K562 (cell line): ENCODE measurements at regions not wholly inside any gene's neighbourhood (a gene's known extent, or its start where the extent isn't known, plus 50 kb on each side); places are given as distances from the start of the nearest gene placed in this dataset.
A peak's percentile ranks its signal among the peaks of the same experiment; 100 is the strongest.

ENCODE experiments used
- ATAC-seq: fragments of 200-7000 bp; cut with Tn5 transposase; 3 replicates; pipeline ENCODE4 v1.9.1; 2020; ENCODE audit warnings: moderate library complexity
- BruUV-seq: library from RNA; stranded (reverse); fragments of 400-500 nt; replicated peaks from 2 replicates; lab custom pipeline; 2021; lab: Mats Ljungman, UMichigan
- CTCF ChIA-PET: fragments of 300-600 bp; formaldehyde crosslinking; extraction: SDS; loops from one replicate; lab custom pipeline; 2021; ENCODE audit warnings: low intra/inter-chr PET ratio; lab: Yijun Ruan, JAX
- POLR2A ChIA-PET: fragments of 300-600, 350-650 bp; sonication (Branson Sonifier 250); formaldehyde crosslinking; extraction: SDS; loops from one replicate; lab custom pipeline; 2021; ENCODE audit warnings: antibody characterized with exemption, inconsistent platforms; lab: Yijun Ruan, JAX
- DNase-seq, 4 experiments: peaks; one replicate each; pipeline versions ENCODE4 v3.0.0 to v3.0.0-alpha.2; 2011 to 2018; ENCODE audit warnings: low spot score in 3 of 4, mixed read lengths in 3 of 4; ENCODE audit errors: extremely low read depth in 1 of 4
- FAIRE-seq: peaks from 2 replicates; lab custom pipeline; 2011; peaks lifted over from hg19 to GRCh38; lab: Jason Lieb, UNC
- H2AFZ ChIP-seq: 2 replicates; pipeline ENCODE4 v1.6.0; 2011; ENCODE audit warnings: low read depth, low read length, control low read depth, inconsistent platforms
- H3K27ac ChIP-seq: fragments of 200-600 bp; 3 replicates; pipeline ENCODE4 v1.8.0; 2011; ENCODE audit warnings: low read depth, mild to moderate bottlenecking, control low read depth, inconsistent platforms, low read length, moderate library complexity, mixed read lengths; ENCODE audit errors: extremely low read depth
- H3K27me3 ChIP-seq, 2 experiments: fragments of 300-600 bp in 1 of 2; 2 replicates in 1 of 2; 3 replicates in 1 of 2; pipeline versions ENCODE4 v1.6.0 to v1.8.0; 2011; ENCODE audit warnings: inconsistent platforms in 2 of 2, low read length in 2 of 2, mild to moderate bottlenecking in 1 of 2, mixed read lengths in 1 of 2, moderate library complexity in 1 of 2; ENCODE audit not compliant: control insufficient read depth in 2 of 2, insufficient read depth in 2 of 2
- H3K36me3 ChIP-seq: fragments of 300-600 bp; 3 replicates; pipeline ENCODE4 v1.8.0; 2011; ENCODE audit warnings: mild to moderate bottlenecking, low read length, inconsistent platforms; ENCODE audit not compliant: control insufficient read depth, insufficient read depth
- H3K4me1 ChIP-seq, 2 experiments: fragments of 200-600 bp in 1 of 2; replicated peaks in 1 of 2; 2 replicates in 1 of 2; 3 replicates in 1 of 2; pipeline versions ENCODE4 v1.5.1 to v1.8.0; 2011; ENCODE audit warnings: inconsistent platforms in 2 of 2, low read length in 2 of 2, mild to moderate bottlenecking in 1 of 2, mixed read lengths in 1 of 2, moderate library complexity in 1 of 2; ENCODE audit not compliant: control insufficient read depth in 2 of 2, insufficient read depth in 2 of 2
- H3K4me2 ChIP-seq: 2 replicates; pipeline ENCODE4 v1.6.1; 2011; ENCODE audit warnings: low read length, control low read depth, inconsistent platforms, mixed read lengths; ENCODE audit not compliant: insufficient read depth
- H3K4me3 ChIP-seq: fragments of 200-600 bp; sonication (generic), shearing (Covaris generic); 2 replicates; pipeline ENCODE4 v1.5.1; 2016; ENCODE audit warnings: control low read depth, inconsistent platforms
- H3K79me2 ChIP-seq: fragments of 200-600 bp; 3 replicates; pipeline ENCODE4 v1.8.0; 2011; ENCODE audit warnings: low read length, inconsistent platforms; ENCODE audit not compliant: control insufficient read depth, insufficient read depth
- H3K9ac ChIP-seq, 2 experiments: 2 replicates each; pipeline versions ENCODE4 v1.6.0 to v1.6.1; 2011; ENCODE audit warnings: low read depth in 2 of 2, low read length in 2 of 2, control low read depth in 1 of 2, inconsistent platforms in 1 of 2, mild to moderate bottlenecking in 1 of 2, mixed read lengths in 1 of 2; ENCODE audit not compliant: insufficient read depth in 1 of 2
- H3K9me1 ChIP-seq: one replicate; pipeline ENCODE4 v1.6.0; 2011; ENCODE audit warnings: inconsistent platforms, mild to moderate bottlenecking, low read length, moderate library complexity; ENCODE audit not compliant: control insufficient read depth, insufficient read depth
- H3K9me3 ChIP-seq: replicated peaks from 2 replicates; pipeline ENCODE4 v1.5.1; 2011; ENCODE audit warnings: low read depth, low read length, inconsistent platforms; ENCODE audit not compliant: control insufficient read depth, insufficient read depth
- H4K20me1 ChIP-seq: replicated peaks from 2 replicates; pipeline ENCODE4 v1.6.1; 2011; ENCODE audit warnings: low read length, inconsistent platforms, mixed read lengths; ENCODE audit not compliant: control insufficient read depth, insufficient read depth
- CBX2 ChIP-seq: fragments of 200-600 bp; sonication (generic); IDR thresholded peaks from one replicate; pipeline ENCODE4 v1.6.1; 2012; ENCODE audit warnings: mild to moderate bottlenecking, low read length, inconsistent platforms; ENCODE audit not compliant: insufficient read depth, poor library complexity, severe bottlenecking
- IRF2 ChIP-seq: sonication (generic); formaldehyde crosslinking; IDR thresholded peaks from 2 replicates; pipeline ENCODE4 v1.8.1; 2022; ENCODE audit warnings: mild to moderate bottlenecking, missing genetic modification reagents
- MAFG ChIP-seq: fragments of 450-650 bp; conservative IDR thresholded peaks from 2 replicates; pipeline ENCODE4 v1.6.1; 2016; ENCODE audit warnings: missing genetic modification characterization, missing compliant biosample characterization
- MYC ChIP-seq, 2 experiments: fragments of 250-450 bp in 1 of 2; sonication (Bioruptor Pico) in 1 of 2; IDR thresholded peaks; 2 replicates each; pipeline versions ENCODE4 v1.5.1 to v1.6.1; 2012 to 2021; ENCODE audit warnings: low read depth in 2 of 2, borderline replicate concordance in 1 of 2, improper control_type of control experiment in 1 of 2, low read length in 1 of 2, mild to moderate bottlenecking in 1 of 2, moderate library complexity in 1 of 2
- PML ChIP-seq: IDR thresholded peaks from 2 replicates; pipeline ENCODE4 v1.6.1; 2012; ENCODE audit warnings: low read length, inconsistent platforms
- SRSF3 ChIP-seq: fragments of 200-400 bp; formaldehyde crosslinking; IDR thresholded peaks from 2 replicates; pipeline ENCODE4 v1.6.1; 2016; ENCODE audit warnings: mild to moderate bottlenecking, low read length, moderate library complexity; ENCODE audit not compliant: insufficient read depth
- ZNF263 ChIP-seq: sonication (generic); formaldehyde crosslinking; IDR thresholded peaks from 2 replicates; pipeline ENCODE4 v1.8.0; 2022; ENCODE audit warnings: mild to moderate bottlenecking, missing genetic modification reagents, borderline replicate concordance
- ZNF282 ChIP-seq: sonication (generic); formaldehyde crosslinking; IDR thresholded peaks from 2 replicates; pipeline ENCODE4 v1.8.1; 2023; ENCODE audit warnings: missing genetic modification reagents
- WGBS: fragments of 100-300 bp; shearing (Covaris generic); methylation state at CpG from one replicate; pipeline ENCODE4 v1.1.6; 2016; ENCODE audit warnings: low coverage, mixed read lengths; ENCODE audit not compliant: insufficient coverage; ENCODE audit errors: missing lambda C conversion rate; 5-methylcytosine and 5-hydroxymethylcytosine counted together
- in situ Hi-C: fragments of 300-500 bp; cut with MboI; formaldehyde crosslinking; loops from 4 replicates; pipeline ENCODE4 v1.15.0; 2018; ENCODE audit warnings: inconsistent platforms, mixed read lengths
- intact Hi-C: fragments of 100-400 bp; cut with micrococcal nuclease; formaldehyde crosslinking; loops from 2 replicates; pipeline ENCODE4 v1.14.2; 2022
- TF ChIP-seq, protein P1 (sequence below): fragments of 450-650 bp; IDR thresholded peaks from 2 replicates; pipeline ENCODE4 v1.6.1; 2014; ENCODE audit warnings: low read depth, mild to moderate bottlenecking, moderate library complexity, borderline replicate concordance

DNA sequence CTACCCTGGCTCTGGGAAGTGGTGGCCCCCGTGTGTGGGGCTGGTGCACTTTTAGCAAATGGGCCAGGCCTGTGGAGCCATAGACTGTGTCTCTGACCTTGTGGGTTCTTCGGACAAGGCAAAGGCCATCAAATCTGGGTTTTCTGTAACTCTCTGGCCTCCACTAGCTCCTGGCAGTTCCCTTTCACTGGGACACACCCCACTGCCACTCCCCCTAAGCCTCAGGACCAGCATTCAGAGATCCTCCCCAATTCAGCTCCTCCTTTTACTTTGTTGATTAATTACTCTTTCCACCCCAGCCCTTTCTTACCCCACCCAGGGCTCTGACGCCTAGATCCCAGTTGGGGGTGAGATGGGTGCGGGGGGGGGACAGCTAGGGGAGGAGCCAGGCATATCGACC is 53.9 kb upstream of the IRX3 start (continued):
- TF ChIP-seq IRF2 (CRISPR knock-in tag) (no peak), ZNF282 (CRISPR knock-in tag) (no peak), MAFG (no peak), MYC (IDR thresholded peaks at IDR 0.05; ENCODE audit: low read depth, low read length) (no peak), MYC (CRISPR knock-in tag; IDR thresholded peaks at IDR 0.05; ENCODE audit: borderline replicate concordance, low read depth) (no peak), CBX2 (no peak)
- TF ChIP-seq, protein P1, sequence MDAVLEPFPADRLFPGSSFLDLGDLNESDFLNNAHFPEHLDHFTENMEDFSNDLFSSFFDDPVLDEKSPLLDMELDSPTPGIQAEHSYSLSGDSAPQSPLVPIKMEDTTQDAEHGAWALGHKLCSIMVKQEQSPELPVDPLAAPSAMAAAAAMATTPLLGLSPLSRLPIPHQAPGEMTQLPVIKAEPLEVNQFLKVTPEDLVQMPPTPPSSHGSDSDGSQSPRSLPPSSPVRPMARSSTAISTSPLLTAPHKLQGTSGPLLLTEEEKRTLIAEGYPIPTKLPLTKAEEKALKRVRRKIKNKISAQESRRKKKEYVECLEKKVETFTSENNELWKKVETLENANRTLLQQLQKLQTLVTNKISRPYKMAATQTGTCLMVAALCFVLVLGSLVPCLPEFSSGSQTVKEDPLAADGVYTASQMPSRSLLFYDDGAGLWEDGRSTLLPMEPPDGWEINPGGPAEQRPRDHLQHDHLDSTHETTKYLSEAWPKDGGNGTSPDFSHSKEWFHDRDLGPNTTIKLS: no peak

DNA sequence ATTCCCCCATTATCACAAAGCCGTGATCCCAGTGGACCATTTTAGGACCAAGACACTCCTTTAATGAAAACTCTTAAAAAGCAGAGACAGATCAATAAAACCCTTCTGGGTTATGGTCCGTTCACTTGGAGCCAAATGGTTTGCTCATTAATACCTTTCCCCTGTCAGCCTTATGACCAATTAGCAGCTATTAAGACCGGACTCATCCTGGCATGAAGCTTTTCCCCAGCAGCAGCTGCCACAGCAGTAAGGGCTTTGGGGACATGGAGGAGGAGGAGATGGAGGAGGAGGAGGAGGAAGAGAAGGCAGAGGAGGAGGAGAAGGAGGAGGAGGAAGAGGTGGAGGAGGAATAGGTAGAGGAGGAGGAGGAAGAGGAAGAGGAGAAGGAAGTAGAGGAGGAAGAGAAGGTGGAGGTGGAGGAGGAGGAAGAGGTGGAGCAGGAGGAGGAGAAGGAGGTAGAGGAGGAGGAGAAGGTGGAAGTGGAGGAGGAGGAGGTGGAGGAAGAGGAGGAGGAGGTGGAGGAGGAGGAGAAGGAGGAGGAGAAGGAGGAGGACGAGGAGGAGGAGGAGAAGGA is 50.1 kb upstream of the IRX3 start:
- POLR2A ChIA-PET: interaction anchor here (0.6 kb wide), 1 partner anchor 670 kb away, joined by 3 read pairs; no protein-coding TSS in a partner anchor
- TF ChIP-seq ZNF263 (CRISPR knock-in tag) (peak; percentile 49; the same call in 1 of the 2 replicates), PML (no peak), SRSF3 (no peak)
- H3K79me2 ChIP-seq: no peaks in the 10 kb centered on the region
- no peak overlapping the region for H3K4me3 ChIP-seq
- in situ Hi-C loops (no loop called here), intact Hi-C loops (no loop called here)
- no peaks in the 10 kb centered on the region for H3K9me1 ChIP-seq
- no peaks in the 10 kb centered on the region for H3K9me3 ChIP-seq
- no peak for DNase-seq
- CTCF ChIA-PET: no interaction called here
- H3K36me3 ChIP-seq: no peaks in the 10 kb centered on the region
- H3K27ac ChIP-seq: no peak overlapping the region
- no peaks in the 10 kb centered on the region for H3K27me3 ChIP-seq
- no peaks in the 10 kb centered on the region for H3K4me1 ChIP-seq
- no TSS peak for BruUV-seq
- H3K4me2 ChIP-seq: no peak overlapping the region
- H3K9ac ChIP-seq: no peak overlapping the region
- no peak for FAIRE-seq
- 0% methylated on average over 3 of the region's 4 CpGs for WGBS
- no peaks in the 10 kb centered on the region for H4K20me1 ChIP-seq
- H2AFZ ChIP-seq: no peak overlapping the region
- no peak for ATAC-seq
